CD4-positive, alpha-beta T cell treated with Interferon alpha-2 for 1 hour (primary cell): ENCODE measurements at regions not wholly inside any gene's neighbourhood (a gene's known extent, or its start where the extent isn't known, plus 50 kb on each side); places are given as distances from the start of the nearest gene placed in this dataset.
"Not testable (repeated sequence)": the region's sequence is repeated elsewhere in the genome, so short reads cannot be mapped to it uniquely, and the experiment has no call there.

Experiments used
- DNase-seq, 2 donors: peaks; one replicate each; pipeline ENCODE4 v3.0.0-alpha.2; 2020 to 2022

DNA sequence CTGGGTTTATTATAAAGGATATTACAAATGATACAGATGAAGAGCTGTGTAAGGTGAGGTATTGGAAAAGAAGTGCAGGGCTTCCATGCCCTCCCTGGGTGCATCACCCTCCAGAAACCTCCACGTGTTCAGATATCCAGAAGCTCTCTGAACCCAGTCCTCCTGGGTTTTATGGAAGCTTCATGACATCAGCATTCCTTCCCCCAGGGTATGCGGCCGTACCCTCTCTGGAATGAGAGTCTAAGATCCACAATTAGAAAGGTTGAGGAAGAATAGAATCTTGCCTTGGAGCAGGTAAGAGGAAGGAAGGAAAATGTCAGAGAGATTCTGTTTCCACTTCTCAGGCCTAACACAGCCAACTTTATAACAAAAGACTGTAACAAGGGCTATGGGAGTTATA, 208.2 kb upstream of the DCC start:
- DNase-seq: no peak

GRCh38 chr18:52136532-52136931, 203.5 kb upstream of the DCC start:
- DNase-seq: no peak

DNA sequence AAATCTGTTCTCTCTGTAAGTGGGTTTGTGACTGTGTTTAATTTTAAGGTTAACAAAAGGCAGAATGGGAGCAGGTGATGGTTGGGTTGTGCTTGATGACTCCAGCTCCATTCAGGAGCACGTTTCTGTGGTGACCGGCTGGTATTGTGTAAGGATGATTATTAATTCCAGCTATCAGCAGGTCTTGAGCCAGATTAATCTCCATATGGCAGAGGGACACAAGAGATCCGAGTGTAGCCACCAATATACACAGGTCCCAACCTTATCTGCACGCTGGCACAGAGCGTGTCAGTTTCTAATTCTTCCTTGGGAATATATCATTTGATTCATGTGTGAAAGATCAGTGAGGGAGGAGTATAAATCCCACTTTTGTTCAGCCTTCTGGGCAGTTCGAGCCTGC, 199.0 kb upstream of the DCC start:
- DNase-seq: no peak

GRCh38 chr18:52150050-52150449, 189.9 kb upstream of the DCC start:
- DNase-seq: no peak

- DNase-seq: no peak
Measured at GRCh38 chr18:52152036-52152435, 188.0 kb upstream of the DCC start.

DNA sequence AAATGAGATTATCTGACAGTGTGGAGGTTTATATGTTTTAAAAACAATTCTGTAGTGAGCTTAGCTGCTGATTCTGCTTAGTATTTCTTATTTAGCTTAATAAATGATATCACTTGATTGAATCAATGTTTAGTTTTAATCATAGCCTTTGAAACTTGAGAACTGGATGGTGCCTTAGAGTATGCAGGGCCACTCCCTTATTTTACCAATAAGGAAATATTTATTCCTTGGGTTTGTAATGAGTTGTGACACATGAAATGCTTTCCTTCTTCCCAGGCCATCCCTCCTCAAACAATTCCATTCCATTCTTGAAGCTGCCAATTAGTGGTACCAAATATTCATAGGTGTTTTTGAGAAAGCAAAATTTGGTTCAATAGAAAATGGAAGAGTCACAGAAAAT, 183.8 kb upstream of the DCC start:
- DNase-seq: no peak

- DNase-seq: no peak
Measured at GRCh38 chr18:52160636-52161035, 179.4 kb upstream of the DCC start.

- DNase-seq: no peak
Measured at GRCh38 chr18:52163478-52163877, 176.5 kb upstream of the DCC start.

GRCh38 chr18:52168131-52168530, 171.9 kb upstream of the DCC start:
- DNase-seq: not testable (repeated sequence)

- no peak for DNase-seq
Measured at GRCh38 chr18:52174220-52174619, 165.8 kb upstream of the DCC start.

DNA sequence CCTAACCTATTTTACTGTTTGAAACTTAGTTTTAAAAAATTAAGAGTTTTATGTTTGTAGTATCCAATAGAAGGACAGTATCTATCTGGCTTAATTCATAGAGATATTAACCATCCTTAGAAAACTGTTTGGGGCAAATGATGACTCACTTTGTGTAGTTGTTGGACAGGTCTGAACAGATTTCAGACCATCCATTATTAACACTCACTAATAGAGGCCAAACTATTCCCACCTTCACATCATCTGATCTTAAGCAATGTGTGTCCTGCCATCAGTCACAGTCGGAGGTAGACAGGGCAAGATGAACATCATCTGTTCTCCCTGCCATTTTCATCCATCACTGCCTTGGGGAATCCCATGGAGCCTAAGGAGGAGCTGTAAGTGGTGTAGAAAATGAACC, 164.6 kb upstream of the DCC start:
- no peak for DNase-seq

DNA sequence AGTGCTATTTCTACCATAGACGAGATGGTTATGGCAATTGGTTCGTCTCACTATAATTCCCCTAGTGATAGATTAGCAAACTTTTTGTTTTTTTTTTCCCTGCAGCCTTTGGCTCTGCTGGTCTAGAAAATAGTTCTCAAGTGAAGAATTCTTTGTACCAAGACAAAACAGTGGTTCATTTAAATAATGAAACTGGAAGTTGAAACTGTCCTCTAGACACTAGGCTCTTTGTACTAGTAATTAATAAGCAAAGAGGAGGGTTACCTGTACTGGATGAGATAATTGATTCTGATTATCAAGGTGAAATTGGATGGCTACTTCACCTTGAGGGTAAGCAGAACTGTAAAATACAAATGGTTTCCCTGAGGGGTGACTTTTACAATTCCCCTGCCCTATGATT, 156.9 kb upstream of the DCC start:
- no peak for DNase-seq

- DNase-seq: no peak
Measured at GRCh38 chr18:52190195-52190594, 149.8 kb upstream of the DCC start.

- DNase-seq: no peak
Measured at GRCh38 chr18:52190631-52191030, 149.4 kb upstream of the DCC start.

DNA sequence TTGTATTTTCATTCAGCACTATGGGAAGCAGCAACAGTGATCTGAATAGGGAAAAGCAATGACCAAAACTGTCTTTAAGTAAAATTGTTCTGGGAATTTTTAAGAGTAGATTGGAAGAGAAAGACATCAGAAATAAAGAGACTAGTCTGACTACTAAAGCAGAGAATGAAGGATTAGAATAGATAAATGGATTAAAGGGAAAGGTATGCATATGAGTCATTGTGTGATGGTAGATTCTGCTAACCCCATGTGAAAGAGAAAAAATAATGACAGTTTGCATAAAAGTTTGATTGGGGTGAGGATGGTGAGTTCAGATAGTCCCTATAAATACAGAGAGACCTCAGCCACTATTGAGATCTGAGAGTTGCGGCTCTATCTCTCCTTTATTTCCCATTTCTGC, 139.6 kb upstream of the DCC start:
- no peak for DNase-seq

DNA sequence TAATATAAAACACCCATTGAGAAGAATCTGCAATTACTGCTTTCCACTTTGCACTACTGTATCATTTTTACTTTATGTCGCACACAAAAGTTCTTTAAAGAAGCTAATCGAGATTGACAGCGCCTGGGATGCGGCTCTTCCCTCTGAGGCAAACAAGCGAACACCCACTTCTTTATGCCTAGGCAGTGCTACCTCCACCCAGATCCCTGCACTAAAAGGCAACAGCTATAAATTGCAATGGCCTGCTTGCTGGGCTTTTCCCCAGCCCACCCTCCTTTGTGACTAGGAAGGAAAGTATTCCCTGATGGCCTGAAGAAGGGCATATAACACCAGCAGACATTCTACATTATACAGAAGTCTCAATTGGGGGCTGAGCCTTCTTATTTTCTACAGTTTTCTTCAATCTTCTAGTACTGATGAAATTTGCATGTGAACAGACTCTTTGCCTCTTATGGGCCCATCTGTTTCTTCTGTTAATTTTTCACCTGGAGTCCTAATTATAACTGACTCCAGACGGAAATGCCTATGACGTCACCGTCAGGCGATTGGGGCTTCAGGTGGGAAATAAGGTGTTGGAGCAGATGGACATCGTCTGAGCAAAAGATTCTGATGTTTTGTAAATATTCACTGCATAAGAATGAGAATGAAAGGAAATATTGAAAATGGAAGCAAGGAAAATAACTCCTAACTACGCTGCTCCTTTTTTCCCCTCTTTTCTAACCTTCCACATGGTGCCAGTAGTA, 138.9 kb upstream of the DCC start:
- DNase-seq: no peak

DNA sequence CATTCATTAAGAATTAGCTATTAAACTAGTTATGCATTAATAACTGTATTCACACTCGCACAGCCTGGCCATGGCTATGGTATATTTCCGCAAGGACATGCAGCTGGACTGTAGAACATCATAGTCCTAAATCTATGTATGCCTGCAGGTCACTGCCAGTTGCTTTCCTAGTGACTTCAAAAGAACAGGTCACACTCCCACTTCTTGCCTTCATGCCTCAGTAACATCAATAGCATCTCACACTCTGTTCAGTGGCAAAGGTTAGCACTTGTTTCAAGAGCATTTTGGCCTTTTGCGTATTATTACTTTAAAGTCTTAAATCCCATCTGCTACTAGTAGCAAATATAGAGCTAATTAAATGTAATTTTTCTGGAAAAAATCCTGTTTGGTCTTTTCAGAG, 131.4 kb upstream of the DCC start:
- no peak for DNase-seq

- no peak for DNase-seq
Measured at GRCh38 chr18:52216109-52216508, 123.9 kb upstream of the DCC start.

- DNase-seq: no peak
Measured at GRCh38 chr18:52216666-52217065, 123.3 kb upstream of the DCC start.

DNA sequence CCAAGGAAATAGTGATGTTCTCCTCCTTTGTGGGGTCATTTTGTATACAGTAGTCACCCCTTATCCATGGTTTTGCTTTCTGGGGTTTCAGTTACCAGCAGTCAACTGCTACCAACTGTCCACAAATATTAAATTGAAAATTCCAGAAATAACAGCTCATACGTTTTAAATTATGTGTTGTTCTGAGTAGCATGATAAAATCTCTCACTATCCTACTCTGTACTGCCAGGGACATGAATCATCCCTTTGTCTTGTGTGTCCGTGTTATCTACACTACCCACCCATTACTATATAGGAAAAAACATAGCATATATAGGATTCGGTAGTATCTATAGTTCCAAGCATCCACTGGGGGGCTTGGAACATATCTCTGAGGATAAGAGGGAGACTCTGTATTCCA, 120.9 kb upstream of the DCC start:
- no peak for DNase-seq

DNA sequence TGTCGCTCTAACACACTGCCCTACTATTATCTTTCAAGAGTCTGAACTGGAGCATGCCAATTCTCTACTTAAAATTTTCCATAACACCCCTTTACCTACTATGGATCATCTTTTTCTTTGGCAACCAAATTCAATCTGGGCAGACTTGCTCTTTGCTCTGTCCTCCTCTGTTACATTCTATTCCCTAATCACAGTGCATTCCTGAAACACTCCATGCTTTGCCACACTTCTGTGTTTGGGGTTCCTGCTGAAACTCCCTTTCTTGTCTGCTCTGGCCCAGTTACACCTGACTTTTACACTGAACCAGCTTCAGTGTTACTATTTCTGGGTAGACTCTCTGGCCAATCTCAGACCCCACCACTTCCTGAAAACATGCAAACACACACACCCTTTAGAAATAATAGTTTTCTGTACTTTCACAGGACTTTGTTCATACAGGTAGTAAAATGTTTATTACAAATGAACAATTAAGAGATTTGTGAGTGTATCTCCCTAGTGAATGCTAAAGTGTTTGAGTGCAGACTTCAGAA, 119.9 kb upstream of the DCC start:
- DNase-seq: no peak

DNA sequence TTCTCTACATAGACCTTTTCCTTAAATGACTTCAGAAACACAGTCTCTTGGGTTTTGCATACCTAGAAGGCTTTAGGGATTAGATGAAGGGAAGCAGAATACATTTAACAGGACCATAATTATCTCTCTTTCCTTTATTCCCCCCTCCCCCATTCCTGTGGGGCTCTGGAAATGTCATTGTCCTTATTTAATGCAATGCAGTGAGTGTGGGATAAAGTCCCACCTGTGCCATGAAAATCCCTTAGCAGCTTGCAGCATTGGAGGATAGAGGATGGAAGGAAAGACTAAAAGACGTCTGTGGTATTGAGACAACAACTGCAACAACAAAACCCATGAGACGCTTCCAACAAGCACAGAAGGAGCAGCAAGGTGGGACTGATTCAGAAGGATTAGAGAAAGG, 117.8 kb upstream of the DCC start:
- DNase-seq: no peak

- no peak for DNase-seq
Measured at GRCh38 chr18:52227536-52227935, 112.5 kb upstream of the DCC start.

DNA sequence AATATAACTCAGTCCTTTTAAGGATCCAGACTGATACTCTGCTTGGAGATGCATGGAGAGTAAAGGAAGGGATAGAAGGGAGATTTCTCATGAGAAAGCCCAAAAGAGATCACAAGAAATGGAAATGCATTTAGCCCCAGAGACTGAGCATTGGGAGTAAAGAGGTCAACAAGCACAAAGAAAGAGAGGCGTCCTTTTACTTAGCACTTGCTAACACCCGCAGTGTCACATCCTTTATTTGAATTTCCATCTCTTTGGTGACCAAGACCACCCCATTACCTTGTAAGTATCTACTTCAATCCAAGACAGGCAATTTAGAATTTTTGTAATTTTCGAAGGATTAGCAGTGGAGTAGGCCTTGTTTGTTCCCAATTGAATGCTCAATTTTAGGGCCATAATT, 111.8 kb upstream of the DCC start:
- DNase-seq: no peak

DNA sequence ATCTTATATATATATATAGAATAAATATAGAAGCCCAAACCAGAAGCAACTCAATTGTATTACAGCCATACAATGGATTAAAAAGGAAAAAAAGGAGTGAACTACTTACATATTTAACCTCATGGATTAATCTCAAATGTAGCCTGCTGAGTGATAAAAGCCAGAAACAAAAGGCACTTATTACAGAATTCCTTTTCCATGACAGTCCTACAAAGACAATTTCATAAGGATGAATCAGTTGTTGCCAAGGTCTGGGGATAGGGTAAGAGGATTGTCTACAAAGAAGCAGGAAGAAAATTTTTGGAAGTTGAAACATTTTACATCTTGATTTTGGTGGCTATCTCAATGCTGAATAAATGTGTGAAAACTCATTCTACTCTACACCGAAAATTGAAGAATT, 103.9 kb upstream of the DCC start:
- DNase-seq: no peak
